Tibial nerve (tissue), 4 donors: ENCODE measurements at regions not wholly inside any gene's neighbourhood (a gene's known extent, or its start where the extent isn't known, plus 50 kb on each side); places are given as distances from the start of the nearest gene placed in this dataset.

Experiments used
- DNase-seq, 2 donors: peaks; one replicate each; pipeline ENCODE4 v3.0.0-alpha.2; 2019; ENCODE audit warnings: low spot score in 2 of 2
- H3K27ac ChIP-seq, 4 donors: fragments of 200-600 bp; sonication (generic) in 3 of 4; one replicate each; pipeline ENCODE4 v1.5.1; 2017 to 2019; ENCODE audit warnings: mild to moderate bottlenecking in 1 of 4
- H3K27me3 ChIP-seq, 2 donors: fragments of 200-600 bp; sonication (generic) in 1 of 2; one replicate each; pipeline versions ENCODE4 v1.5.1 to v1.6.0; 2017 to 2019
- H3K36me3 ChIP-seq, 3 donors: fragments of 200-600 bp; sonication (generic); one replicate each; pipeline ENCODE4 v1.5.1; 2018 to 2019
- H3K4me1 ChIP-seq, 4 donors: fragments of 200-600 bp; sonication (generic) in 3 of 4; one replicate each; pipeline ENCODE4 v1.5.1; 2017 to 2019
- H3K4me3 ChIP-seq, 4 donors: fragments of 200-600 bp; sonication (generic) in 3 of 4; one replicate each; pipeline ENCODE4 v1.5.1; 2017 to 2019; ENCODE audit warnings: mild to moderate bottlenecking in 1 of 4, moderate library complexity in 1 of 4
- H3K9me3 ChIP-seq, 4 donors: fragments of 200-600 bp; sonication (generic) in 3 of 4; one replicate each; pipeline ENCODE4 v1.5.1; 2017 to 2019
- EP300 ChIP-seq, 2 donors: sonication (generic); formaldehyde crosslinking; IDR thresholded peaks; one replicate each; pipeline ENCODE4 v1.6.1; 2017; ENCODE audit warnings: antibody characterized with exemption in 2 of 2, mild to moderate bottlenecking in 1 of 2
- POLR2A ChIP-seq, 2 donors: fragments of 450-650 bp; IDR thresholded peaks; one replicate each; pipeline ENCODE4 v1.6.1; 2017; ENCODE audit warnings: antibody characterized with exemption in 2 of 2, mild to moderate bottlenecking in 2 of 2, moderate library complexity in 2 of 2
- WGBS, 2 donors: methylation state at CpG; one replicate each; pipeline ENCODE4 v1.1.5; 2018; 5-methylcytosine and 5-hydroxymethylcytosine counted together
- TF ChIP-seq, protein P1 (sequence below), 5 experiments: fragments of 200-600 bp in 3 of 5; fragments of 450-650 bp in 2 of 5; sonication (generic) in 3 of 5; IDR thresholded peaks; one replicate each; pipeline ENCODE4 v1.5.1; 2016 to 2019; ENCODE audit warnings: antibody characterized with exemption in 5 of 5, mild to moderate bottlenecking in 3 of 5, moderate library complexity in 2 of 5

DNA sequence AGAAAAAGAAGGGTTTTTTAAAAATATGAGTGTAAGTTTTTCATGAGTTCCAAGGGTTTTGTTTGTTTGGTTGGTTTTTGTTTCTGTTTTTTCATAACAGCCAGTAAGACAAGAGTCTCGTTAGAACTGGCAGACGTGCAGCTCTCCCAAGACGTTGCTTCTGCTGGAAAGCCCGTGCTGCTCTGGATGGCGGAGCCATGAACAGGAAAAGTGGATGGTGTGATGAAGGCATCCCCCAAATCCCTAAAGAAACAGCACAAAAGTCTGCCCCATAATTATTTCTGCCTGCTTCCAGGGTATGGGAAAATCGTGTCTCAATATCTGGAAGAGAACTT, 157.9 kb upstream of the BACE2 start:
- no peak overlapping the region for H3K4me3 ChIP-seq
- TF ChIP-seq, protein P1, sequence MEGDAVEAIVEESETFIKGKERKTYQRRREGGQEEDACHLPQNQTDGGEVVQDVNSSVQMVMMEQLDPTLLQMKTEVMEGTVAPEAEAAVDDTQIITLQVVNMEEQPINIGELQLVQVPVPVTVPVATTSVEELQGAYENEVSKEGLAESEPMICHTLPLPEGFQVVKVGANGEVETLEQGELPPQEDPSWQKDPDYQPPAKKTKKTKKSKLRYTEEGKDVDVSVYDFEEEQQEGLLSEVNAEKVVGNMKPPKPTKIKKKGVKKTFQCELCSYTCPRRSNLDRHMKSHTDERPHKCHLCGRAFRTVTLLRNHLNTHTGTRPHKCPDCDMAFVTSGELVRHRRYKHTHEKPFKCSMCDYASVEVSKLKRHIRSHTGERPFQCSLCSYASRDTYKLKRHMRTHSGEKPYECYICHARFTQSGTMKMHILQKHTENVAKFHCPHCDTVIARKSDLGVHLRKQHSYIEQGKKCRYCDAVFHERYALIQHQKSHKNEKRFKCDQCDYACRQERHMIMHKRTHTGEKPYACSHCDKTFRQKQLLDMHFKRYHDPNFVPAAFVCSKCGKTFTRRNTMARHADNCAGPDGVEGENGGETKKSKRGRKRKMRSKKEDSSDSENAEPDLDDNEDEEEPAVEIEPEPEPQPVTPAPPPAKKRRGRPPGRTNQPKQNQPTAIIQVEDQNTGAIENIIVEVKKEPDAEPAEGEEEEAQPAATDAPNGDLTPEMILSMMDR (IDR thresholded peaks at IDR 0.05): no peak
- TF ChIP-seq POLR2A (IDR thresholded peaks at IDR 0.05) (no peak), EP300 (IDR thresholded peaks at IDR 0.05) (no peak)
- H3K4me1 ChIP-seq: no peaks in the 10 kb centered on the region
- H3K27ac ChIP-seq: no peak overlapping the region
- peaks cover 0 to 4% (median 0%) of the 10 kb centered on the region in 4 donors for H3K9me3 ChIP-seq
- 37 to 44% methylated on average over 6 of the region's 6 CpGs for WGBS, 2 donors
- DNase-seq: no peak
- no peaks in the 10 kb centered on the region for H3K36me3 ChIP-seq
- H3K27me3 ChIP-seq: no peaks in the 10 kb centered on the region

DNA sequence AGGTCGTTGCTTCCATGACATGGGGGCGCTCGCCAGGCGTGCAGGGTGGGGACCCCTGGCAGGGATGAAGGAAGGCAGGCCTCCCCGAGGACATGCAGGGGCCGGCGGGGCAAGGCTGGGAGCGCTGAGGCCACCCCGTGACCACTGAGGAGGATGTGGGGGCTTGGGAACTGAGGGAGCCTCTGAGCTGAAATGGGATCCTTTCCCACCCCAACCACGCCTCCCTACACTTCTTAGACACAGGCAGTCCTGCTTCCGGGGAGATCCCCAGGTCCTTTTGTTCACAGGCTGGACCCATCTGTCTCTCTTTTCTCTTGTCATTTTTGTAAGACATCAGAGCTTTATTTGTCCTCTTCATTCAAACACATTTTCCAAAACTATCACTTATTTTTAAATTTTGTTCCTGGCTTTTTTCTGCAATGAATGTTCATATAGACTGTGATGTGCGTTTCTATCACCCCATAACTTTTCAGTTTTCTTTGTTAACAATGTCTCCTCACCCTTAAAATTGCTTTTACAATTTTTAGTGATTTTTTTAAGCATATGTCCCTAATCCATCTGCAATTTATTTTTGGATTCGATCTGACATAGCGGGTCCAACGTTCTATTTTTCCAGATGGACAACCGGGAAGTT, 156.7 kb upstream of the BACE2 start:
- TF ChIP-seq, protein P1 (IDR thresholded peaks at IDR 0.05): no peak
- TF ChIP-seq POLR2A (IDR thresholded peaks at IDR 0.05): no peak
- TF ChIP-seq EP300 (IDR thresholded peaks at IDR 0.05): no peak
- Histone ChIP-seq H3K9me3 (peaks cover 0 to 4% (median 0%) of the 10 kb centered on the region in 4 donors), H3K36me3 (no peaks in the 10 kb centered on the region), H3K27me3 (no peaks in the 10 kb centered on the region), H3K4me3 (no peak overlapping the region), H3K27ac (no peak overlapping the region), H3K4me1 (no peaks in the 10 kb centered on the region)
- DNase-seq: no peak
- 39 to 52% methylated on average over 13 to 16 of the region's 16 CpGs for WGBS, 2 donors

DNA sequence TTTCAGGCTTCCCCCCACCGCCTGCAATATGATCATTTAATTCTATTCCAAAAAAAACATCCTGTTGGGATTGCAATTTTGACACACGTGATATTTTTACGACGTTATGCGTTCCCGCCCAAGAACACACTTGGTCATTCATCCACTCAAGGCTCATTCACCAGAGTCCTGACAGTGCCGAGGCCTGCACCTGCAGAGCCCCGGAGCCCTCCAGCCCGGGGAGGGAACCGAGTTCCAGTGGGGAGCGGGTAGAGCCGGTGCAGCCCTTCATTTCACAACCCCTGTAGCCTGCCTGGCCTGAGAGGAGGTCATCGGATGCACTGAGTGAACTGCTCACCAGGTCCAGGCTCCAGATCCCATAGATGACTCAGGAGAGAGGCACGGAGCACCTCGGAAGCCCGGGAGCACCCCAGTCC, 156.0 kb upstream of the BACE2 start:
- Histone ChIP-seq H3K27ac (no peak overlapping the region), H3K27me3 (no peaks in the 10 kb centered on the region), H3K4me1 (no peaks in the 10 kb centered on the region), H3K9me3 (peaks cover 0 to 4% (median 0%) of the 10 kb centered on the region in 4 donors), H3K4me3 (no peak overlapping the region), H3K36me3 (no peaks in the 10 kb centered on the region)
- WGBS, 2 donors: 36 to 37% methylated on average over 16 of the region's 16 CpGs
- TF ChIP-seq EP300 (IDR thresholded peaks at IDR 0.05) (no peak), POLR2A (IDR thresholded peaks at IDR 0.05) (no peak)
- TF ChIP-seq, protein P1 (IDR thresholded peaks at IDR 0.05): no peak
- no peak for DNase-seq

DNA sequence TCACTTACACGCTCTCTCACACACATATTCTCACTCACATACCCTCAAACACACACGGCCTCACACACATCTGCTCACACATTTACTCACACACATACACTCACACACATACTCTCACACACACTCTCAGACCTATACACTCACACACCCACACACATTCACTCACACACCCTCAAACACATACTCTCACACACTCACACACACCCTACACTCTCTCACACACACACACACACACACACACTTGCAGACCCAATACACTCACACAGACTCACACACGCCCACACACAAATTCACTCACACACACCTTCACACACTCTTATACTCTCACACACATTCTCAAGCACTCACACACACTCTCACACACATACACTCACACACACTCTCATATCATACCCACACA, 155.5 kb upstream of the BACE2 start:
- DNase-seq: no peak
- Histone ChIP-seq H3K27me3 (no peaks in the 10 kb centered on the region), H3K4me3 (no peak overlapping the region), H3K36me3 (no peaks in the 10 kb centered on the region), H3K27ac (no peak overlapping the region), H3K9me3 (peaks cover 0 to 4% (median 0%) of the 10 kb centered on the region in 4 donors), H3K4me1 (no peaks in the 10 kb centered on the region)
- no peak for TF ChIP-seq POLR2A (IDR thresholded peaks at IDR 0.05)
- no peak for TF ChIP-seq EP300 (IDR thresholded peaks at IDR 0.05)
- TF ChIP-seq, protein P1 (IDR thresholded peaks at IDR 0.05): no peak
- 86 to 89% methylated on average over 3 of the region's 3 CpGs for WGBS, 2 donors

DNA sequence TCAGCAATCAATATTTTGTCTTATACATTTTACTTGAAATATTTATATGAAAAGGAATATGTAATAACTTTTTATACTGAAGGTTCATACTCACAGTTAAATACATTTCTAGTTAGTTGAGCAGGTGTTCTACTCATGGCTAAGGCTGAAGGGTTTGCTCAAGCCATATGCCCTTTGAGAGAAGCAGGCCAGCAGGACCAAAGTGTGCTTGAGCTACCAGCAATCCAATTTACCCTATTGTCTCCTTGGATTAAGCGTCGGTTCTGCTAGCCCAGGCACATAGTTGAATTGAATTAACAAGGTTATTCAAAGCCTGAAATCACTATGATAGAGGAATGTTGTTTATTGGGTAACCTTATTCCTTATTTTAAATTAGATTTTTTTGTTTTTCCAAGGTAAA, 151.5 kb upstream of the BACE2 start:
- no peaks in the 10 kb centered on the region for H3K36me3 ChIP-seq
- TF ChIP-seq POLR2A (IDR thresholded peaks at IDR 0.05) (no peak), EP300 (IDR thresholded peaks at IDR 0.05) (no peak)
- TF ChIP-seq, protein P1 (IDR thresholded peaks at IDR 0.05): no peak
- no peak overlapping the region for H3K27ac ChIP-seq
- peaks cover 0 to 3% (median 0%) of the 10 kb centered on the region in 4 donors for H3K9me3 ChIP-seq
- H3K4me3 ChIP-seq: no peak overlapping the region
- no peaks in the 10 kb centered on the region for H3K27me3 ChIP-seq
- H3K4me1 ChIP-seq: no peaks in the 10 kb centered on the region
- WGBS, 2 donors: 87 to 88% methylated on average over 2 of the region's 2 CpGs
- no peak for DNase-seq
